Suprapubic skin (tissue), 4 donors: ENCODE measurements at regions not wholly inside any gene's neighbourhood (a gene's known extent, or its start where the extent isn't known, plus 50 kb on each side); places are given as distances from the start of the nearest gene placed in this dataset.

Experiments used
- DNase-seq, 2 donors: peaks; one replicate each; pipeline ENCODE4 v3.0.0-alpha.2; 2019; ENCODE audit warnings: low spot score in 2 of 2
- H3K27ac ChIP-seq: fragments of 200-600 bp; sonication (generic); one replicate; pipeline ENCODE4 v1.5.1; 2019
- H3K27me3 ChIP-seq: fragments of 200-600 bp; sonication (generic); one replicate; pipeline ENCODE4 v1.5.1; 2019
- H3K36me3 ChIP-seq: fragments of 200-600 bp; sonication (generic); one replicate; pipeline ENCODE4 v1.5.1; 2019
- H3K4me1 ChIP-seq: fragments of 200-600 bp; sonication (generic); one replicate; pipeline ENCODE4 v1.5.1; 2019
- H3K4me3 ChIP-seq: fragments of 200-600 bp; sonication (generic); one replicate; pipeline ENCODE4 v1.5.1; 2019; ENCODE audit warnings: mild to moderate bottlenecking
- H3K9me3 ChIP-seq: fragments of 200-600 bp; sonication (generic); one replicate; pipeline ENCODE4 v1.5.1; 2019
- CTCF ChIP-seq, 2 donors: fragments of 200-600 bp in 1 of 2; fragments of 450-650 bp in 1 of 2; sonication (generic) in 1 of 2; IDR thresholded peaks; one replicate each; pipeline ENCODE4 v1.5.1; 2016 to 2019; ENCODE audit warnings: antibody characterized with exemption in 2 of 2, mild to moderate bottlenecking in 1 of 2, moderate library complexity in 1 of 2
- EP300 ChIP-seq: sonication (generic); formaldehyde crosslinking; IDR thresholded peaks from one replicate; pipeline ENCODE4 v1.6.1; 2017; ENCODE audit warnings: antibody characterized with exemption
- POLR2A ChIP-seq, 2 donors: fragments of 450-650 bp; IDR thresholded peaks; one replicate each; pipeline ENCODE4 v1.6.1; 2017; ENCODE audit warnings: antibody characterized with exemption in 2 of 2, mild to moderate bottlenecking in 2 of 2, moderate library complexity in 2 of 2
- POLR2AphosphoS5 ChIP-seq, 3 donors: sonication (generic); formaldehyde crosslinking; IDR thresholded peaks; one replicate each; pipeline ENCODE4 v1.6.1; 2017; ENCODE audit warnings: antibody characterized with exemption in 3 of 3
- WGBS: methylation state at CpG from one replicate; pipeline ENCODE4 v1.1.5; 2018; 5-methylcytosine and 5-hydroxymethylcytosine counted together

DNA sequence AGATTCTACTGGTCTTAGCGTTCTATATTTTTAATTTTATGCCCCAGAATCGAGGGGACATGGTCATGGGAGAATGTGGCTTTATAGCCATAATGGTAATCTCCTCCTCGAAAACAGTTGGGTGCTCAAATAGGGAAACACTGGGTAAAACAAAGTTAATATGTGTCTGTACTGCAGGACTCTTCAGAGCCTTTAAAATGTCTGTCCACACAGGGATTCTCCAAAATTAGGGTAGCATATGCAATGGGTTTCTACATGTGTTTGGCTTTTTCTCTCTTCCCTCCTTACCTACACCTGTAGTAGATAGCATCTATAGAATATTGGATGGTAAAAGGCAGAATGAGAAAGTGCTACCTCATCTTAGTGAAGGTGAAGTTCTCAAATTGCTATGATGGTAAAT lies 130.0 kb upstream of the NR3C1 start:
- TF ChIP-seq CTCF (IDR thresholded peaks at IDR 0.05) = no peak
- TF ChIP-seq EP300 = no peak
- no peak for TF ChIP-seq POLR2AphosphoS5 (IDR thresholded peaks at IDR 0.05)
- no peak for TF ChIP-seq POLR2A (IDR thresholded peaks at IDR 0.05)

GRCh38 chr5:143527808-143528207 lies 124.3 kb upstream of the NR3C1 start:
- no peaks in the 10 kb centered on the region for H3K36me3 ChIP-seq
- no peak overlapping the region for H3K4me3 ChIP-seq
- H3K4me1 ChIP-seq = no peaks in the 10 kb centered on the region
- no peak overlapping the region for H3K27ac ChIP-seq
- TF ChIP-seq CTCF (IDR thresholded peaks at IDR 0.05) (no peak), POLR2AphosphoS5 (IDR thresholded peaks at IDR 0.05) (no peak), POLR2A (IDR thresholded peaks at IDR 0.05) (no peak), EP300 (no peak)
- no peaks in the 10 kb centered on the region for H3K9me3 ChIP-seq
- no peaks in the 10 kb centered on the region for H3K27me3 ChIP-seq
- 94% methylated on average over 4 of the region's 4 CpGs for WGBS
- no peak for DNase-seq

More for the DNA sequence above, 130.0 kb upstream of the NR3C1 start:
- H3K4me1 ChIP-seq = no peaks in the 10 kb centered on the region
- no peaks in the 10 kb centered on the region for H3K27me3 ChIP-seq
- no peaks in the 10 kb centered on the region for H3K9me3 ChIP-seq
- WGBS = 89% methylated on average over 3 of the region's 3 CpGs
- H3K4me3 ChIP-seq = no peak overlapping the region
- no peak overlapping the region for H3K27ac ChIP-seq
- H3K36me3 ChIP-seq = no peaks in the 10 kb centered on the region
- no peak for DNase-seq

DNA sequence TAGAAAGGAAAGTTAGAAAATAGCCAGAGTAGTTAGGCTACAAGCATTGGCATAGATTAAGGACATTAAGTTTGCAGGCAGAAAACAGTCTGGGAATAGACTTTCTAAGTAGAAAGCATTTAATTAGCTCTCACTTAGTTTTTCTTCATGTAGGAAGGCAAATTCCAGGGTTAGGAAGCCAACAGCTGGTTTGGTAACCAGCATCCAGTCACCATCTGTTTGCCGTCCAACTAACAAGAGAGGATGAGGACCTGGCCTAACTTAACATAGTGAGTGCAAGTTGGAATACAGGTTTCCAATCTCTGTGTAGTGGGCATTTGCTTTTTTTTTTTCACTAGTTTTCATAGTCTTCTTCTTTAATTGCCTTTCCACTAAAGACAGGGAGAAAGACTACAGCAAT lies 121.7 kb upstream of the NR3C1 start:
- Histone ChIP-seq H3K4me3 (no peak overlapping the region), H3K27ac (no peak overlapping the region), H3K4me1 (no peaks in the 10 kb centered on the region), H3K36me3 (no peaks in the 10 kb centered on the region), H3K27me3 (no peaks in the 10 kb centered on the region), H3K9me3 (no peaks in the 10 kb centered on the region)
- TF ChIP-seq POLR2AphosphoS5 (IDR thresholded peaks at IDR 0.05) (no peak), EP300 (no peak), POLR2A (IDR thresholded peaks at IDR 0.05) (no peak), CTCF (IDR thresholded peaks at IDR 0.05) (no peak)
- 93% methylated on average over 1 of the region's 1 CpG for WGBS
- DNase-seq = no peak

- no peak for TF ChIP-seq CTCF (IDR thresholded peaks at IDR 0.05)
- TF ChIP-seq POLR2A (IDR thresholded peaks at IDR 0.05) = no peak
- TF ChIP-seq EP300 = no peak
- TF ChIP-seq POLR2AphosphoS5 (IDR thresholded peaks at IDR 0.05) = no peak
- Histone ChIP-seq H3K27ac (no peak overlapping the region), H3K36me3 (no peaks in the 10 kb centered on the region), H3K27me3 (no peaks in the 10 kb centered on the region), H3K9me3 (no peaks in the 10 kb centered on the region), H3K4me1 (no peaks in the 10 kb centered on the region), H3K4me3 (no peak overlapping the region)
- 88% methylated on average over 2 of the region's 2 CpGs for WGBS
- DNase-seq = no peak
Measured at GRCh38 chr5:143524338-143524945, 121.0 kb upstream of the NR3C1 start.

- DNase-seq = no peak
- Histone ChIP-seq H3K4me3 (no peak overlapping the region), H3K9me3 (no peaks in the 10 kb centered on the region), H3K27me3 (no peaks in the 10 kb centered on the region), H3K36me3 (no peaks in the 10 kb centered on the region), H3K4me1 (no peaks in the 10 kb centered on the region), H3K27ac (no peak overlapping the region)
- 94% methylated on average over 4 of the region's 4 CpGs for WGBS
- no peak for TF ChIP-seq CTCF (IDR thresholded peaks at IDR 0.05)
- no peak for TF ChIP-seq POLR2A (IDR thresholded peaks at IDR 0.05)
- TF ChIP-seq POLR2AphosphoS5 (IDR thresholded peaks at IDR 0.05) = no peak
- TF ChIP-seq EP300 = no peak
Measured at GRCh38 chr5:143521846-143522400, 118.4 kb upstream of the NR3C1 start.
